CD4-positive, alpha-beta T cell treated with Interleukin-17A for 4 hours (primary cell): ENCODE measurements at regions not wholly inside any gene's neighbourhood (a gene's known extent, or its start where the extent isn't known, plus 50 kb on each side); places are given as distances from the start of the nearest gene placed in this dataset.
A peak's percentile ranks its signal among the peaks of the same experiment; 100 is the strongest.

Experiments
- DNase-seq: peaks from one replicate; pipeline ENCODE4 v3.0.0-alpha.2; 2020; ENCODE audit warnings: mixed read lengths

GRCh38 chr4:136920092-136920881, 612.0 kb downstream of the PCDH18 start:
- DNase-seq = no peak

- no peak for DNase-seq
Observed at GRCh38 chr4:136918772-136919171, 613.5 kb downstream of the PCDH18 start.

GRCh38 chr4:136917312-136918110, 614.8 kb downstream of the PCDH18 start:
- no peak for DNase-seq

- no peak for DNase-seq
Observed at GRCh38 chr4:136909626-136910025, 622.7 kb downstream of the PCDH18 start.

GRCh38 chr4:136908122-136908521, 624.2 kb downstream of the PCDH18 start:
- DNase-seq = no peak

- DNase-seq = no peak
Observed at GRCh38 chr4:136900696-136901095, 631.6 kb downstream of the PCDH18 start.

- DNase-seq = no peak
Observed at GRCh38 chr4:136898590-136899248, 633.6 kb downstream of the PCDH18 start.

GRCh38 chr4:136893573-136893972, 638.7 kb downstream of the PCDH18 start:
- DNase-seq = no peak

- DNase-seq = no peak
Observed at GRCh38 chr4:136881666-136882065, 650.6 kb downstream of the PCDH18 start.

GRCh38 chr4:136873555-136873954, 658.7 kb downstream of the PCDH18 start:
- DNase-seq = no peak

GRCh38 chr4:136867465-136867864, 664.8 kb downstream of the PCDH18 start:
- no peak for DNase-seq

- no peak for DNase-seq
Observed at GRCh38 chr4:136865526-136865925, 666.8 kb downstream of the PCDH18 start.

- peak; percentile 3 for DNase-seq
Observed at GRCh38 chr4:136864604-136865185, 667.6 kb downstream of the PCDH18 start.

- DNase-seq = no peak
Observed at GRCh38 chr4:136863756-136864155, 668.5 kb downstream of the PCDH18 start.

GRCh38 chr4:136862653-136863052, 669.6 kb downstream of the PCDH18 start:
- DNase-seq = no peak

GRCh38 chr4:136861091-136861490, 671.2 kb downstream of the PCDH18 start:
- no peak for DNase-seq

GRCh38 chr4:136858903-136859302, 673.4 kb downstream of the PCDH18 start:
- no peak for DNase-seq

- DNase-seq = no peak
Observed at GRCh38 chr4:136855886-136856285, 676.4 kb downstream of the PCDH18 start.

- no peak for DNase-seq
Observed at GRCh38 chr4:136850446-136850845, 681.8 kb downstream of the PCDH18 start.

- no peak for DNase-seq
Observed at GRCh38 chr4:136847881-136848621, 684.2 kb downstream of the PCDH18 start.

GRCh38 chr4:136841526-136841925, 690.8 kb downstream of the PCDH18 start:
- DNase-seq = no peak

GRCh38 chr4:136838607-136839006, 693.7 kb downstream of the PCDH18 start:
- no peak for DNase-seq
